D721Med (cell line): ENCODE measurements at regions not wholly inside any gene's neighbourhood (a gene's known extent, or its start where the extent isn't known, plus 50 kb on each side); places are given as distances from the start of the nearest gene placed in this dataset.
A peak's percentile ranks its signal among the peaks of the same experiment; 100 is the strongest.
"Not testable (repeated sequence)": the region's sequence is repeated elsewhere in the genome, so short reads cannot be mapped to it uniquely, and the experiment has no call there.

Experiments
- DNase-seq: peaks from one replicate; pipeline ENCODE4 v3.0.0; 2011; ENCODE audit warnings: low spot score; ENCODE audit not compliant: insufficient read length
- FAIRE-seq: peaks from 2 replicates; lab custom pipeline; 2011; peaks lifted over from hg19 to GRCh38; lab: Jason Lieb, UNC
- TF ChIP-seq, protein P1 (sequence below): IDR thresholded peaks from 2 replicates; pipeline ENCODE4 v1.5.1; 2012; ENCODE audit warnings: mild to moderate bottlenecking, control low read depth; ENCODE audit not compliant: insufficient read depth; ENCODE audit errors: missing control alignments

DNA sequence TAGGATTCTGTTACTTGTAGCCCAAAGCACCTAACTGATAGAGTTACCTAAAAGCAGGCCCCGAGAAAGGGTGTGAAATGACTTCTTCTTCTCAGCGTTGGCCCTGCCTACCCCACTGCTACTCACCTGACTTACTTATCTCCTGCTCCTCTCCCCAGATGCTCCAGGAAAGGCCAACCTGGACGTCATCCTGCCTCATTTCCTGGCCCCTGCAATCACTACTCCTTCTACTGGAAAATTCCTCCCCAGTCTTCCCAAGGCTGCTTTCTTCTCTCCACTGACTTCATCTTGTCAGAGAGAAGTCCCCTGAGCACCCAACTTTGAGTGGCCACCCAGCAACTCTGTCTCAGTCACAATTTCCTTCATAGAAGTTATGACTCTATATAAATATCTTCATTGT is 63.4 kb upstream of the KLF7 start:
- DNase-seq, result no peak
- FAIRE-seq, result no peak
- TF ChIP-seq, protein P1, sequence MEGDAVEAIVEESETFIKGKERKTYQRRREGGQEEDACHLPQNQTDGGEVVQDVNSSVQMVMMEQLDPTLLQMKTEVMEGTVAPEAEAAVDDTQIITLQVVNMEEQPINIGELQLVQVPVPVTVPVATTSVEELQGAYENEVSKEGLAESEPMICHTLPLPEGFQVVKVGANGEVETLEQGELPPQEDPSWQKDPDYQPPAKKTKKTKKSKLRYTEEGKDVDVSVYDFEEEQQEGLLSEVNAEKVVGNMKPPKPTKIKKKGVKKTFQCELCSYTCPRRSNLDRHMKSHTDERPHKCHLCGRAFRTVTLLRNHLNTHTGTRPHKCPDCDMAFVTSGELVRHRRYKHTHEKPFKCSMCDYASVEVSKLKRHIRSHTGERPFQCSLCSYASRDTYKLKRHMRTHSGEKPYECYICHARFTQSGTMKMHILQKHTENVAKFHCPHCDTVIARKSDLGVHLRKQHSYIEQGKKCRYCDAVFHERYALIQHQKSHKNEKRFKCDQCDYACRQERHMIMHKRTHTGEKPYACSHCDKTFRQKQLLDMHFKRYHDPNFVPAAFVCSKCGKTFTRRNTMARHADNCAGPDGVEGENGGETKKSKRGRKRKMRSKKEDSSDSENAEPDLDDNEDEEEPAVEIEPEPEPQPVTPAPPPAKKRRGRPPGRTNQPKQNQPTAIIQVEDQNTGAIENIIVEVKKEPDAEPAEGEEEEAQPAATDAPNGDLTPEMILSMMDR, result no peak

DNA sequence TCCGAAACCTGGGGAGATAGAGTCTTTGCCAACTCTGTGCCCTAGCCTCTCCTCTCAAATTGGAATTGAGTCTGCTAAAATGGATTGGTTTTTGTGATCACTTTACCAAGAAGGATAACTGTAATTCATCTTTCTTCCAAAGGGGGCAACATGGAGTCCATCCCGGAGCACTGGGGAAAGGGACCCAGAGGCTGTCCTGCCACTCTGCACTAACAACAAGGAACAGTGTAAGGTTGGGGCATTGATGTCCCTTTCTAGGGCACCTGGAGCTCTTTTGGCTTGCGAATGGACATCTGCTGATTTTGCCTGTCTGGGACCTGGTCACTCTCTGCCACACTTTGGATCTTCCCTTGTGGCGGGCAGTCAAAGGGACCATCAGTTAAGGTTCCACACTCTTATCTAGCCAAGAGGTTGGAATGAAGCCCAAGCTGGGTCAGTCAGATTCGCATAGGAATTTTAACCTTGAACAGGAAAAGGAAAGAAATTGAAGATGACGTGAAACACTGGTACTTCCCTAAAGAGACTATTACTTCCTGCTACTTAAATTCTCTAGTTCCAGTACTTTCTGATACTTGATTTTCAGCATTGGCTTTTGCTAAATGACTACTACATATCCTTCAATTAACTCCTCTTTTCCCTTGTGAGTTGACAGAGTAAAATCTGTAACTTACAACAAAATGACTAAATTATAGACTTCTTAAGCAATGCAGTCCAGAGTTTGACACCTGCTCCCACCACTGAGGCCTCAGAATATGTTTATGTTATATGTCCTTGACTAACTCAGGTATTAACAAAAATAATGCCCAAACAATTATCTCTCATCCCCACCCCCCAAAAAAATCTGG is 64.7 kb upstream of the KLF7 start:
- FAIRE-seq, result no peak
- TF ChIP-seq, protein P1, result peak; percentile 45
- DNase-seq, result no peak

DNA sequence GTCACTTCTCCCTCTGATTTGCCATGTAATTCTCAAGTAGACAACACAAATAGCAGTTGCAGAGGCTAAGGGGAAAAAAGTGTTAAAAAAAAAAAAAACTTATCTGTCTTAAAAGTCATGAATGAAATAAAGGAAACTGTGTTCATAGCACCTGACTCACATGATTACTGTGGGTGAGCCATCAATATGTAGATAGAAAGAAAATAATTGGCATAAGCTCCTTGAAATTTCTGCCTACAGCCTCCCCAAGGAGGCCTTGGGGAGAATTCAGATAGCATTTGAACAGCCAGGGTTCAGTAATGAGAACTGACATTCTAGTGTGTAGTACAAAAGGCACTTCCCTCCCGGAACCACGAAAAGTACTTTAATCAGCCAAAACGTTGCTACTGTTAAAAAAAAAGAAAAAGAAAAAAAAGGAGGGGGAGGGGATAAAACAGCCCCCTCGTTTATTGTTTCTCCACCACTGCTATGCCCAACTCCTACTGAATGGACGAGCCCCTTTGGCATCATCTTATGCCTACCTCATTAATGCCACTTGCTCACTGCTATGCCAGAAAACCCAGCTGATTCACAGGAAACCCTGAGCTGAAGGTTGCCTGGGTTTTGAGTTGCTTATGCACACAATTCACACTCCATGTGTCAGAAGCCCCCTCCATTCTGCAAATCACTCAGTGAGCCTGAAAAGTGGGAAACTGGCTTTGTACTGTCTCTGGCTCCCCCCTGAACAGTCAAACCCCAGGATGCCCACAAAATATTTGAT is 65.5 kb upstream of the KLF7 start:
- DNase-seq (no peak), FAIRE-seq (no peak)
- TF ChIP-seq, protein P1, result no peak

DNA sequence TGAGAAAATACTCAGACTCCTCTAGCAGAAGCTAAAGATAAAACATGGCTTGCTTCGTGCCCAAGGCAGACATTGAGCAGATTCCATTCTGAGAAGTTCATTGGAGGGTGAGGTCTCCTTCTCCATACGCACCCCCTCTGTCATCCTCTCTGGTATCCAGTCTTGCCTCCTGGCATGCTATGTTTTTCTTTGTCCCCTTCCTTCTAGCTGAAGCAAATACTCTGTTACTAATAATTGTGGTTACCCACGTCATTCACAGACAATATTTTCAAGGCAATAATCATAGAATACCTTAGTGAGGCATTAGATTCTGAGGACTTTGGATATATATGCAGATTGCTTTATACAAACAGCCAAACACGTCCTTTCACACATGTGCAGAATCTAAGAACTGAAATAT is 66.2 kb upstream of the KLF7 start:
- no peak for DNase-seq
- TF ChIP-seq, protein P1, result no peak
- FAIRE-seq, result no peak

DNA sequence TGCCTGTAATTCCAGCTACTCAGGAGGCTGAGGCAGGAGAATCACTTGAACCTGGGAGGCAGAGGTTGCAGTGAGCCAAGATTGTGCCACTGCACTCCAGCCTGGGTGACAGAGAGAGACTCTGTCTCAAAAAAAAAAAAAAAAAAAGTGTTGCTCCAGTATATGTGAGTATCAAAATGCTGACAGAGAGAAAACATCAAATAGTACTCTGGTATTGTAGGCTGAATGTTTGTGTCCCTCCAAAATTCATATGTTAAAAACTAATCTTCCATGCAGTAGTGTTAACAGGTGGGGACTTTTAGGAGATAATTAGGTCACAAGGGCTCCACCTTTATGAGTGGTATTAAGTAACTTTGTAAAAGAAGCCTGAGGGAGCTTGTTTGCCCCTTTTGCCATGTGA is 67.4 kb upstream of the KLF7 start:
- FAIRE-seq, DNase-seq: not testable (repeated sequence)

DNA sequence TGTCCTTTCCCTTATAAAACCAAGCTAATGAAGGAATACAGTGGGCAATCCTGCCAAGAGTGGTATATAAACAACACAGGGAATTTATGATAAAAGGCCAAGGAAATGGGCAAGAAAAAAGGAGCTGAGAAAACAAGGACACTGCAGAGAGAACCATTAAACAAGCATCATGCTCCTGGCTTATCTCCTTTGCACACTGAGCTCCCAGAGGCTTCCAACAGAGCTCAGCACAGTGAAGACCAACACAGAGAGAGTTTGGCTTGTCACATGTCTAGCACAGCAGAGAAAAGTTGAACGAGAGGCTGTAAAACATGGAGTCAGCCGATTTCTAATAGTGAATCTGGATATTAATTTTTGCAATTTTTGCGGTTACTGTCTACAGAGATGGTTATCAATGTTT is 68.0 kb upstream of the KLF7 start:
- TF ChIP-seq, protein P1, result no peak
- FAIRE-seq (no peak), DNase-seq (no peak)

DNA sequence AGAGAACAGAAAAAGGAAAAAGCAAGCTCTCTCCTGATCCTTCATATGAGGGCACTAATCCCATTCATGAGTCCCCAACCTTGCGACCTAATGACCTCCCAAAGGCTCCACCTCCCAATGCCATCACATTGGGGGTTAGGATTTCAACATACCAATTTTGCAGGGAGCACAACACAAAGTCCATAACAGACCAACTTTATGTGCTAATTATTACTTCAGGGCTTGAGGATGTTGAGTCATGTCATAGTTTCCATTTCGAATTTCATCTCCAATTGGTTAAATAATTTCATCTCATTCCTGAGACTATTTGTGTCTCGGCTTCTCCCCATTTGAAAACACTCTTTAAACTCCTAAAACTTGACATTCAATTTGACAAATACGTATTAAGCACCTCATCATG is 69.9 kb upstream of the KLF7 start:
- DNase-seq (no peak), FAIRE-seq (no peak)
- TF ChIP-seq, protein P1, result no peak
